ENCODE measurements at regions not wholly inside any gene's neighbourhood (a gene's known extent, or its start where the extent isn't known, plus 50 kb on each side); places are given as distances from the start of the nearest gene placed in this dataset.
A peak's percentile ranks its signal among the peaks of the same experiment; 100 is the strongest.
"Not testable (repeated sequence)": the region's sequence is repeated elsewhere in the genome, so short reads cannot be mapped to it uniquely, and the experiment has no call there.

GRCh38 chr9:90052366-90052765 lies 447.6 kb downstream of the GADD45G start:
- no peak for DNase-seq

GRCh38 chr9:90053027-90053426 lies 448.2 kb downstream of the GADD45G start:
- DNase-seq, result no peak

GRCh38 chr9:90054810-90055209 lies 450.0 kb downstream of the GADD45G start:
- DNase-seq, result peak; percentile 78

- no peak for DNase-seq
Measured at GRCh38 chr9:90055226-90055625, 450.4 kb downstream of the GADD45G start.

DNA sequence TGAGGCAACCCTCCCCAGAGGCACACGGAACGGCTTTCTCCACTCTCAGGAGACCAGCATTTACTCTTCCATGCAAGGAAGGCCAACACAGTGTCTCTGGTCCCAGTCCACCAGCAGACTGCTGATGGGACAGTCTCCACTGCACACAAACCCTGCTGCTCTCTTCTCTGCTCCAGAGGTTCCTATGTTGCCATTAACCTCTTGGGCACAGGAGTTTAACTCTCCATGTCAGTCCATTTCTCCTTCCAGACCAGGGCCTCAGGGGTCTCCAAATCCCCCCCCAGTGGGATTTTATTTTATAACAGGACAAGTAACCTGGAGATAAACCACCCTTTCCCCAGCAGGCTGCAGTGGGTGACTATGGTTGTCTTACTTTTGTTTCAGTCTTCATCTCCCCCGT lies 452.5 kb downstream of the GADD45G start:
- DNase-seq, result no peak

- no peak for DNase-seq
Measured at GRCh38 chr9:90058182-90058763, 453.5 kb downstream of the GADD45G start.

DNA sequence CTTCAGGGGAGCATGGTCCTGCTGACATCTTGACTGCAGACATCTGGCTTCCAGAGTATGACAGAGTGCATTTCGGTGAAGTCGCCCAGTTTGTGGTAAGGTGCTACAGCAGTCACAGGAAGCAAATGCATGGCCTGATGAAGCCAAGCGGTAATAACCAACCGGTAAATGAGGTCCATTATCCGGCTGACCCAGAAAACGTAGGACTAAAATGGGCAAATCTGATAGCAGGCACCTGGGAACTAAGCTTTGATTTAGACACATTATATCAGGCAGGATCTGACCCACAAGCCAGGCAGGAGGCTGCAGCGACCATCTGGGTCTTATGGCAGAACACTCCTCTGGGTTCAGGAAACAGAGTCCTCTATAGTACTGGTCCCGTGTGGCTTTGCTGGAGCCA lies 454.6 kb downstream of the GADD45G start:
- no peak for DNase-seq

GRCh38 chr9:90060256-90060655 lies 455.4 kb downstream of the GADD45G start:
- DNase-seq, result no peak

DNA sequence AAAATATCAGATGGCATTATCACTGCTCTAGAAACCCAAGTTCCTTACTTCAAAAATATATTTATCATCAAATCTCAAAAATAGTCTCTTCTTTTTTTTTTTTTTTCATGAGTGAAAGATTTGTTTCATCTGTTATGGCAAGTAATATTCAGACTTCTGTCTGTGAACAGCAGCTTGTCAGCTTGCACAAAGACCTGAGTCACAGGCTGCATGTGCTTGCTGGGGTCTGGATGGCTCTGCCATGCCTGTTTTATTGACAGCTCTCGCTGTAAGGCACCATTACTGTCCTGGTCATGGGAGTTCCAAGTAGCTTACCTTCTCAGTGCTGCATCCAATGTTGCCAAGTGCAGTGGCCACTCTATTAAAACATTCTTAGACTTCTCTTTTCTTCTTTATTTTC lies 456.4 kb downstream of the GADD45G start:
- DNase-seq, result no peak

- no peak for DNase-seq
Measured at GRCh38 chr9:90062982-90063381, 458.2 kb downstream of the GADD45G start.

DNA sequence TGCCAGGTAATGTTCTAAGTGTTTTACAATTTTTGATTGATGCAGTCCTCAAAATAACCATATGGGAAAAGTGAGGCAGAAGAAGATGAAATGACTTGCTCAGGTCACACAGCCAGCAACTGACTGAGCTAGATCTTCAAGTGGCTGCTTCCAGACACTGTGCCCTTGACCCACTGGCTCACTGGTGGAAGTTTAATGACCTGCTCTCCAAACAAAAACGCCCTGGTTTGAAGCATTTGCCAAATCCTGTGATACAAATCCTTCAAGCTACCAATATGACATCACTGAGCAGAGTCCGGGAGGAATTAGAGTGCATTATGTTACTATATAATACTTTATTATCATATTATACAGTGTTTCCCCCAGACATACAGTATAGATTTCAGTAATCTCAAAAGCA lies 459.4 kb downstream of the GADD45G start:
- DNase-seq, result peak; percentile 33

- DNase-seq, result no peak
Measured at GRCh38 chr9:90064971-90065370, 460.2 kb downstream of the GADD45G start.

GRCh38 chr9:90065851-90066250 lies 461.0 kb downstream of the GADD45G start:
- DNase-seq, result no peak

GRCh38 chr9:90069085-90069484 lies 464.3 kb downstream of the GADD45G start:
- no peak for DNase-seq

- no peak for DNase-seq
Measured at GRCh38 chr9:90070056-90070455, 465.2 kb downstream of the GADD45G start.

DNA sequence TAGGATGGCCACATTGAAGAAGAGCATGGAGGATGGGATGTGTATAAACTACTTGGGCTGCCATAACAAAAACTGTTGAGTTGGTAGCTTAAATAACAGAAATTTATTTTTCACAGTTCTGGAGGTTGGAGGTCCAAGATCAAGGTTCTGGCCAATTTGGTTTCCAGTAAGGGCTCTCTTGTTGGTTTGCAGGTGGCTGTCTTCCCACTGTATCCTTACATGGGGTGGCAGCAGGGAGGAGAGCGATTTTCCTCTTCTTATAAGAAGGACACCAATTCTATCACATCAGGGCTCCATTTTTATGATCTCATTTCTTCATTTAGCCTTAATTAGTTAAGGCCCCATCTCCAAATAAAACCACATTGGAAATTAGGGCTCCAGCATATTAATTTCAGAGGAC lies 465.7 kb downstream of the GADD45G start:
- DNase-seq, result no peak

DNA sequence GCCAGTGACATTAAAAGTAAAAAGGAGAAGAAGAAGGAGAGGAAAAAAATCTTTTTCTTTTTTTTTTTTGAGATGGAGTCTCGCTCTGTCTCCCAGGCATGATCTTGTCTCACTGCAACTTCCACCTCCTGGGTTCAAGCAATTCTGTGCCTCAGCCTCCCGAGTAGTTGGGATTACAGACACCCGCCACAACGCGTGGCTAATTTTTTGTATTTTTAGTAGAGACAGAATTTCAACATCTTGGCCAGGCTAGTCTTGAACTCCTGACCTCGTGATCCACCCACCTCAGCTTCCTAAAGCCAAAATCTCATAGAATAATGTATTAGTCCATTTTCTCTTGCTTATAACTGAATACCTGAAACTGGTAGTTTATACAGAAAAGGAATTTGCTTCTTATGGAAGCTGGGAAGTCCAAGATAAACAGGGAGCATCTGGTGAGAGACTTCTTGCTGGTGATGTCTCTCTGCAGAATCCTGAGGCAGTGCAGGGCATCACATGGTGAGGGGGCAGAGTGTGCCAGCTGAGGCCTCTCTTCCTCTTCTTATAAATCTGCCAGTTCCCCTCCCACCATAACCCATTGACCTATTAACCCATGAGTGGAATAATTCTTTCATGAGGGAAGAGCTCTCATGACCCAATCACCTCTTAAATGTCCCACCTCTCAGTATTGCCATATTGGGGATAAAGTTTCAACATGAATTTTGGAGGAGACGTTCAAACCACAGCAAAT lies 466.3 kb downstream of the GADD45G start:
- DNase-seq, result no peak

- no peak for DNase-seq
Measured at GRCh38 chr9:90073186-90073945, 468.6 kb downstream of the GADD45G start.

- no peak for DNase-seq
Measured at GRCh38 chr9:90074316-90074962, 469.6 kb downstream of the GADD45G start.

DNA sequence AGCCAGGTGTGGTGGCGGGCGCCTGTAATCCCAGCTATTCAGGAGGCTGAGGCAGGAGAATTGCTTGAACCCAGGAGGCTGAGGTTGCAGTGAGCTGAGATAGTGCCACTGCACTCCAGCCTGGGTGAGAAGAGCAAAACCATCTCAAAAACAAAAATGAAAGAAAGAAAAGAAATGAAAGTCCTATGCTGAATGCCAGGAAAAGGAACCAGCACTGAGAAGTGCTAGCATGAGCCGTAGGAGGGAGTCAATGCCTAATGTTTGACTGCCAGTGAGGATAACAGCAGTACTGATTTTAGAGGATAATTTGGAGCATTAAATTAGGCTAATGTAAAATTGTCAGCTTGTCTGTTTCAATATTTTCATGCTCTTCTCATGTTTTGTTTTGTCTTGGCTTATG lies 472.8 kb downstream of the GADD45G start:
- not testable (repeated sequence) for DNase-seq

DNA sequence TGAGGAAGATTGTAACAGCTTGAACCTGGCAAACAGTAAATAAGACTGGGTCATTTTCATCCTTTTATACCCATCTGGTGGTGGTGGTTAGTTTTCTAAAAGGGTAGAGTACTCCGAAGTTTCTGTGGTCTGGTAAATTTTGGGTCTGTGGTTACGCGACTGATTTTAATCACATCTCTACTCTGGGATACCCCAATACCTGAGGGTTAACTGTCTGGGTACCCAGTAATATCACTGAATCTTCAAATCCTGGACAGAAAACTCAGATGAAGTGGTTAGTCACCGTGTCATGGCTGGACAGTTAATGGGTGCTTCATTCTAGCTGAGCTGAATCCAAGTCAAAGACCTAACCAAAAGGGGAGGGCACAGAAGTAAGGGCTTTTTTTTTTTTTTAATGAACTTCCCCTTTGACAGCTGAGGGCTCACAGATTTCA lies 474.2 kb downstream of the GADD45G start:
- DNase-seq, result no peak

DNA sequence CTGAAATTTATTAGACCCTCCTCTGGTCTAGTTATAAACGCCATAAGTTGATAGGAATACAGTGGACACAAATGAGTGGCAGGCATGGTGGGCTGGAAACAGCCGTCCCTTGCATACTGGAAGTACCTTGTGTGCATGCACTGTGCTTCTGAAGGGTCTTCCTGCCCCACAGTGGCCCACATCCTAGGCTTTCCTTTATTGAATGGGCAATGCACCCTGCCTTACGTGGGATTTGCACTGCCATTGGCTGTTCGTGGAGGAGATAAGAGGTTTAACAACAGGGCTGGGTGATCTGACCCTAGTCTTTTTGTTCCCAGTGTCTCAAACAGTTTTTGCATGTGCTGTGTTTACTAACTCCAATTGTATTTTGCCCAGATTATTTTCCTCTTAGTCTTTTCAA lies 480.8 kb downstream of the GADD45G start:
- no peak for DNase-seq

DNA sequence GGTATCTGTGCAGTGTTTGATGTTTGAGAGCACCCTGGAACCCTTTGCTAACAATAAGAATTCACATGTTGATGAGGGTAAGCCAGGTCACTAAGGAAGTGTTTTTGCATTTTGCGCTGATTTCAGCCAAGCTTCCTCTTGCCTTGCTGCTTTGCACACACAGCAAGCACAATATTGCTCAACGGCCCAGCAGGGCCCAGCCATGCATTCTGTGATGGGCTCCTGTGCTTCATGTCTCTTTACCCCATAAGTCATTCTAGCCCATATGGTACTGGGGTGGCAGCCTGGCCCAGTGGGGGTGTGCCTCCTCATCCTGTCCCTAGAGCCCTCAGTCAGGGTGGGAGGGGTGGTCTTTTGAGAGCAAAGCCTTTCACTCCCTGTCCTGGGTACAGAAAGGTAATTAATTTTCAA lies 481.3 kb downstream of the GADD45G start:
- peak; percentile 22 for DNase-seq

DNA sequence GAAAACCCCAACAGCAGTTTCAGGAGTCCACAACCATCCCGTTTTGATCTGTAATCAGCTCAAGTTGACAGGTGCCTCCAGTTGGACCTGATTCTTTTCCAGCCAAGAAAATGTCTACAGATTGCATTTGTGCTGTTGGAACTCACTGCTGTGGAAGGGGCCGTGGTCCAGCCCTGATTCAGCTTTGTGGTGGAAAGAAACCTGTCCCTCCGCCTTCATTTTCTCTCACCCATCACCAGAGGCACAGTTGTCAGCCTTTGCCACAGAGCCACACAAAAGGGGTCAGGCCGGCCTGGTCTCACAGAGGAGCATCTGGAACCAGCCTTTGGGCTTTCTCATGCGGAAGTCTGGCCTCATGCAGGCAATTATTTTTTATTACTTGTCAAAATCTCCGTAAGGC lies 483.6 kb downstream of the GADD45G start:
- DNase-seq, result no peak

Measured in NCI-H2029 (cell line).